Activated CD4-positive, alpha-beta T cell treated with anti-CD3 and anti-CD28 coated beads, Interleukin-2, amount 50 U/mL, for 16 hours (primary cell): ENCODE measurements at regions not wholly inside any gene's neighbourhood (a gene's known extent, or its start where the extent isn't known, plus 50 kb on each side); places are given as distances from the start of the nearest gene placed in this dataset.

Experiments used
- DNase-seq: peaks from one replicate; pipeline ENCODE4 v3.0.0-alpha.2; 2020

DNA sequence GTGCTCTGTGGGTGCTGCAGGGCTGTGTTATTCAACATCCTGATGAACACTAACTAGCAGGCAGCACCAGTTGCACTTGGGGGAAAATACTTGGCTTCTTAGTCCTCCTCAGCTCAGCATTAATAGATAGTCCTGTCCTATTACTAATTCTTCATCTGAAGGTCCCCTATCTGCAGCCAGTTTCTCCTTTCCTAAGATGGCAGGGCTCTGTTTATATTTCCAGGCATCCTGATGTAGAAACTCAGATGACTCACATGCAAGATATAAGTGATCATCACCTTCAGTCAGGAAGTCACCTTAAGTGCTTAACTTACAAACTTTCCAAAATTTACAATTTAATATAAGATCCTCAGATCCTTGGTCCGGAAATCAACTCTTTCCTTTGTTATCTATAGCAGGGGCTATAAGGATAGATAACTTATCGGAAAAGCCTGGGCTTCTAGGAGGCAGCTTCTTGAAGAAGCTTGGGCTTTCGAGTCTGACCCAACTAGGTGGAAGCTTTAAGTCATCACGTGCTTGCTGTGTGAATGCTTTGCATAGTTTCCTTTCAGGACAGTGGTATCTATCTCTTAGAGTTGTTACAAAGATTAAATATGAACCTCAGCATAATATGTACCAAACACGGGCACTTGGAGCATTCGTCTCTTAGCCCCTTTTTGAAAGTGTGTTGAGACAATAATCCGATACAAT, 181.0 kb upstream of the GRIP1 start:
- no peak for DNase-seq

GRCh38 chr12:66860752-66861750, 182.2 kb upstream of the GRIP1 start:
- DNase-seq, result peak; percentile 50

DNA sequence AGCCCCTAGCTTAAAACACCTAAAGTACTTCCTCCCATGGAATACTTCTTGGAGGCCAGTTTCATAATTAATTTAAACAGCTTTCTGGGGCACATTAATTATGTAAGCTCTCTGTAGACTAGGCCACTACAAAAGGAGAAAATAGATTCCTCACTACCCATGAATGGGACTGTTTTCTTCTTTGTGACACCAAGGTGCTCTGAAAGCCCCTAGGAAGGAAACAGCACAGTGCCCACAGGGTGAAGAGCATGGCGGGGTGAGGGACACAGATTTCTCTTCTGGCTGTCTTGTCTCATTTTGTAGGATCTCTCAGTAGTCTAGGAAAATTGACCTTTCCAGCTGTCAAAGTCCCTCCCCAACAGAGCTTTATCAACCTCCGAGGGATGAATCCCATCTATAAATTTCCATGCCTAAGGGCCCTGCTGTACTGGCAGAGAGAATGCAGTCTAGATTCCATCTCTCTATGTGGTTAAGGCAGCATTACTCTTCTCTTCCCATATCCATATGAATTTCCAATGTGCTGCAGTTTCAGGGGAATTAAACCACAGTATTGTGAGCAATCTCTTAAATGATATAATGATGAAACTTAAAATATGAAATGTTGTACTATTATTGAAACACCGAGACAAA, 183.6 kb upstream of the GRIP1 start:
- no peak for DNase-seq

GRCh38 chr12:66863276-66863675, 184.4 kb upstream of the GRIP1 start:
- DNase-seq, result no peak

DNA sequence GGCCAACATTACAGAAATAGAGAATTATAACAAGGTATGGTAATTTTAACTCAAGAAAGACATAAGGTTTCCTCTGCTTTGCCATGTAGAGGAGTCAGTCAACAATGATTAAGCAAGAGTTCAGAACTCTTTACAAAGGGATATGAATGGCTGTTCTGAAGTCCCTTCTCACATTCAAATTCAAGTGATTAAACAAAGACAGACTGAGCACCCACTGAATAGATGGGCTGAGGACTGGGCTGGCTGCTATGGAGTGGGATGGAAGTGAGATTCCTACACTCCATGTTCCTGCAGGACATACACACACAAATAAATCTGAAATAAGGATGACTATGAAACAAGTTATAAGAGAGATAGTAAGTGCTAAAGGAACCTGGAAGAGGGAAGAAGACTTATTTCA, 199.0 kb upstream of the GRIP1 start:
- DNase-seq, result no peak

- DNase-seq, result no peak
These were observed 200.5 kb upstream of the GRIP1 start for GRCh38 chr12:66879409-66879808.

GRCh38 chr12:66881386-66881785, 202.5 kb upstream of the GRIP1 start:
- DNase-seq, result no peak

- DNase-seq, result no peak
These were observed 205.2 kb upstream of the GRIP1 start for GRCh38 chr12:66884091-66884490.

DNA sequence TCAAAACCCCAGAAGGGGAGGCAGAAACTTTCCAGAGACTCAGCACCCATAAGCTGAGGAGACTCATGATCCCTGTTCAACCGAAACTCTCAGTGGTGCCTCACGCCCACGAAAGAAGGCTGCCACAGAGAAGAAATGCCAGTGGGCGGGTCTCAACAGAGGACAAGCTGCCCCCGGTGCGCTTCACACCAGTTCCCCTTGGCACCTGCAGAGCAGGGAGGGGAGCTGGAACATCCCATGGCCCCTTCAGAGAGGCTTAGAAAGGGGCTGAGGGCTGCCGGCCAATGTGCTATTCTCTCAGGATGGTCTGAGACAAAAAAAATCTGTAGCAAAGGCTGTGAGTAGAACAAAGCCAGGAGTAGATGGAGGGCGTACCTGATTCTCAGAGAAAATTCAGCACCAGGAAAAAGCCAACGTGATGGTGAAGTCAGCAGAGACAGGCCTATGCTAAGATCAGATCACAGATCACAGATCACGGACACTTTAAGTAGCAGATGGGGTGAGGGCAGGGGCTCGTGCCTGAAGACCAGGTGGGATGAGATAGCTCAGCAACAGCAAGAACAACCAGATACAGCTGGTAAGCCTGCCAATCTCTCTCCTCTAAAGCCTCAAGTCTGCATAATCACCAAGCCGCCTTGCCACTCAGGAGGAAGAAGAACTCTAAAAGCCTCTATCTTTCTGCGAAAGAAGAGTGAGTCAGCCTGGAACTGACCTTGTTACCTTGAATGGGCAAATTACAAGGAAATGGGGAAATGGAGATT, 206.4 kb upstream of the GRIP1 start:
- no peak for DNase-seq

GRCh38 chr12:66896797-66897196, 217.9 kb upstream of the GRIP1 start:
- no peak for DNase-seq

- DNase-seq, result no peak
These were observed 220.0 kb upstream of the GRIP1 start for GRCh38 chr12:66898700-66899469.

- no peak for DNase-seq
These were observed 220.7 kb upstream of the GRIP1 start for GRCh38 chr12:66899588-66899987.

- DNase-seq, result no peak
These were observed 221.7 kb upstream of the GRIP1 start for GRCh38 chr12:66900616-66901015.

DNA sequence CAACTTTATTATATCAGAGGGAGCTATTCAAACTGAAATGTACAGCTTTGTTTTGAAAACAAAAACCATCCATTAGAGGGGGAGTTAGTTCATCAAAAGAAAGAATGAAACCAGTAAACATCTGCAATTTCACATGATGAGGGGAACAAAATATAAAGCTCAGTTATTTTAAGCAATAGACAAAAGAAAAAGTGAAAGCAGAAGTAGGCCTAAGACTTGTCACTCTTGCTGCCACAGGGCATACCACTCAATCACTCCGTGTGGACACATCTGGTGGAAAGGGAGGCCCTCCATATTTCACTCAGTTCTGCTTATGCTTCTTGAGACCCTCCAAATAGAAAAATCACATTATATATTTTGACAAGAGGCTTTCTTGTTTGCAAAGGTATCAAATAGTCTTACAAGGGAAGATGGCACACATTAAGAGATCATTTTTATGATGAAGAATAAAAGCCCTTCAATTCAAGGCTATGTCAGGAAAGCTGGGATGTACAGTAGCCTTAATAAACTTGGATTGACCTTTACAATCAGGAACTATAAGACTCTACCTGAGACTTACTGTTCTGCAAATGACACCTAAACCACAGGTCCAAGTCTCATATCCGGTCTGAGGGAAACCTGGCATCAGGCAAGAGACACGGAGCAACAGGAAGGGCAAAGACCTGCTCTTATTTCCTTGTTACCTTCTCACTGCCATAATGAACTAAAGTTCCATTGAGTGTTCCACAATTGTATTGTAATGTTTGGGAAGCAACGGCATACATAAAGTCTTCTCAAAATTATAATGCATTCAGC, 222.5 kb upstream of the GRIP1 start:
- DNase-seq, result no peak

DNA sequence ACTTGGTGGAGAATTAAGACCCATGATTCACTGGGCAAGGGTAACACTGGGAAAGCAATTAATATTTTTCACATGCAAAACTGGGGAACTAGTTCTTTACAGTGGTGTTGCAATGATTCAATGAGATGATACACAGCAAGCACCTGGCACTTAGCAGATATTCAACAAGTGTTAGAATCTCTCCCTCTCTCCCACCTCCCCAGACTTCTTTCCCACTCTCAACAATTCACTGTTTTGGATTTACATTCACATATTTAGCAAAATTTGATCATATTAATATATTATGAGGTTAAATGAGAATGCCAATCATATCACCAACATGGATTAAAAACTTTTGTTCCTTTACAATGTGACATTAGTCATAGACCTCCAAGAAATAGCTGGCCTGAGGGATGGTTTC, 223.1 kb upstream of the GRIP1 start:
- no peak for DNase-seq

DNA sequence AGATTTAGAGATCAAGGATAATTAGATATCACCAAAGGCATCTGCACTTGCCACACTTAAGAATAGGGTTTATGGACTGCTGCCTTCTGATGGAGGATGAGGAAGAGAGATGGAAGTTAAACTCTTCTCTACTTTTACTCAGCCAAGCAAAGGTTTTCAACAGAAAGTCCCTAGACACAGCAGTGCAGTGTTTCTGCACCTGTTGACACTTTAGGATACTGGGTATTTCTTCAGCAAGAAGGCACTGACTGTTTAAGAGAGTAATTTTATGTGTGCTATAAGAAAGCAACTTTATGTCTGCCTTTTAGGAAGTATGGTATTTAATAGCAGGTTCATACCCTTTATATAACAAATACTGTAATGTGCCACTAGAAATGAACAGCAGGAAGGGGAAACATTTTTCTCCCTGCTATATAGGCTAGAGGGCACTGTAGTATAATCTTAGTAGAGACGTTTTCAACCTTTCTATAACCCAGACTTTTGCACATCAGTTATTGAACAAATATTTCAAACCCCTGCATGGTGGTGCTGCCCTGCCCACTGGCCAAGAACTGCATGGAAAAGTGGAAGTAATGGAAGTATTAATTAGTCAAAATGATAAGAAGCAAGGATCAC, 225.0 kb upstream of the GRIP1 start:
- DNase-seq, result no peak

GRCh38 chr12:66905201-66905600, 226.3 kb upstream of the GRIP1 start:
- no peak for DNase-seq

- no peak for DNase-seq
These were observed 231.6 kb upstream of the GRIP1 start for GRCh38 chr12:66910366-66910974.

GRCh38 chr12:66915306-66915904, 236.5 kb upstream of the GRIP1 start:
- DNase-seq, result no peak

- no peak for DNase-seq
These were observed 237.3 kb upstream of the GRIP1 start for GRCh38 chr12:66916189-66916588.
